ENCODE measurements at regions not wholly inside any gene's neighbourhood (a gene's known extent, or its start where the extent isn't known, plus 50 kb on each side); places are given as distances from the start of the nearest gene placed in this dataset.
"Not testable (repeated sequence)": the region's sequence is repeated elsewhere in the genome, so short reads cannot be mapped to it uniquely, and the experiment has no call there.

DNA sequence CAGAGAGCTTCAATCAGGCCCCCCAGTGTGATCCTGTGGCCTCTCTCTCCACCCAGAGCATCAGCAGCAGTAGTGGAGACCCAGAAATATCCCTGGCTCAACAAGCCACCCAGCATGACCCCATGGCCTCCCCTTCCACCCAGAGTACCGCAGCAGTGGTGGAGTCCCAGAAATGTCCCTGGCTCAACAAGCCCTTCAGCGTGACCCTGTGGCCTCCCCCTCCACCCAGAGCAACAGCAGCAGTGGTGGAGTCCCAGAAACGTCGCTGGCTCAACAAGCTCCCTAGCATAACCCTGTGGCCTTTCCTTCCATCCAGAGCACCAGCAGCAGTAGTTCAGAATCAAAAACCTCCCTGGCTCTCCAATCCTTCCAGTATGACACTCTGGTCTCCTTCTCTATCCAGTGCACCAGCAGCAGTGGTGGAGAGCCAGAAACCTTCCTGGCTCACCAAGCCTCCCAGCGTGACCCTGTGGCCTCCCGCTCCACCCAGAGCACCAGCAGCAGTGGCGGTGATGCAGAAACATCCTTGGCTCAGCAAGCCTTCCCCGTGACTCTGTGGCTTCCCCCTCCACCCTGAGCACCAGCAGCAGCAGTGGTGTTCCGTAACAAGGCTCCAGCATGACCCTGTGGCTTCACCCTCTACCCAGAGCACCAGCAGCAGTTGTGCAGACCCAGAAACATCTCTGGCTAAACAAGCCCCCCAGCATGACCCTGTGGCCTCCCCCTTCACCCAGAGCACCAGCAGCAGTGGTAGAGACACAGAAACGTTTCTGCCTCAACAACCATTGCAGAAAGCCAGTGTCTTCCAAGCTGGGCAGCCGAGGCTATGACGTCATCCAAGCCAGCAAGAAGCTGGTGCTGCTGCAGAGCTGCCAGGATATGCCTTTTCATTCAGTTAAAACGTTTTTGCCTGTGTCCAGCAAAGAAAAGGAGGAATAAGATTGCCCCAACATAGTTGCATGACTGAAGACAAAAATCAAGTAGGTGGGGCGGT, 61.3 kb upstream of the TAMM41 start:
- Histone ChIP-seq H3K79me2 (ENCODE audit: insufficient read depth, low read depth) (no peaks in the 10 kb centered on the region), H2AFZ (ENCODE audit: low read depth) (no peak overlapping the region), H3K9ac (no peak overlapping the region), H3K27ac (no peak overlapping the region), H3K4me1 (ENCODE audit: low read depth, poor library complexity, severe bottlenecking) (no peaks in the 10 kb centered on the region), H3K27me3 (ENCODE audit: insufficient read depth, low read depth) (no peaks in the 10 kb centered on the region), H3K4me2 (no peak overlapping the region), H3K36me3 (ENCODE audit: insufficient read depth) (no peaks in the 10 kb centered on the region), H3K4me3 (IDR thresholded peaks at IDR 0.05; ENCODE audit: insufficient read depth, low read depth, low read length) (no peak overlapping the region), H4K20me1 (ENCODE audit: insufficient read depth) (no peaks in the 10 kb centered on the region)
- no peak for TF ChIP-seq CTCF (conservative IDR thresholded peaks at IDR 0.05; ENCODE audit: low read depth, low read length)

DNA sequence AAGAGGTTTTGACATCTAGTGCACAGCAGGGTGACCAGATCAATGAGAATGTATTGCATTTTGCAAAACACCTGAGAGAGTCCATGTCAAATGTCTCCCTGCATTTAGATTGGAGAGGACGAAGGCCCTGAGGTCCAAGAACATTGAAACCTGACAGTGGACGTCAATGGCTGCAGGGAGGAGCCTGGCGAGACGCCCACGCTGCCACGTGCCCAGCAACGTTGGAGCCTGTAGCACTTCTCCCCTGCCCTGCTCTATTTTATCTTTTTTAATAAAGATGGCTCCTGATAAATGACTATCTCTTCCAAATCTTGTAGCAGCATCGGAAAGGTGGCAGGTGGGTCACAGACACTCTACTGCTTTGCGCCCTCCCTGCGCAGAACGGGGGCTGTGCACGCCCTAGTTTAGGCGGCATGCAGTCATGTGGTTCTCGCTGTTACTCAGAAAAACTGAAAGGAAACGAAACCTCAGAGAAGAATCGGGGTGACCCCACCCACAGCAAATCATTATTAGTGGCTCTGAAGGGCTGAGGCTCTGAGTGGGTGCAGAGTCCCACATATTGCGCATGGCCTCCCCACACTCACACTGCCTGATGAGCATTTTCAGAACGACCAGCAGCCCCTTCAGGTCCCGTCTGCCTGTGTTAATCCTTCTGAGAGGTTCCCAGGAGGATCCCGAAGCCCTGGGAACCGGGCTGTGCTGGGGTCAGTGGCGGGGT, 62.5 kb upstream of the TAMM41 start:
- Histone ChIP-seq H3K79me2 (ENCODE audit: insufficient read depth, low read depth) (no peaks in the 10 kb centered on the region), H3K27ac (no peak overlapping the region), H3K27me3 (ENCODE audit: insufficient read depth, low read depth) (no peaks in the 10 kb centered on the region), H3K9ac (no peak overlapping the region), H3K4me2 (no peak overlapping the region), H2AFZ (ENCODE audit: low read depth) (no peak overlapping the region), H3K36me3 (ENCODE audit: insufficient read depth) (no peaks in the 10 kb centered on the region), H4K20me1 (ENCODE audit: insufficient read depth) (no peaks in the 10 kb centered on the region), H3K4me1 (ENCODE audit: low read depth, poor library complexity, severe bottlenecking) (no peaks in the 10 kb centered on the region), H3K4me3 (IDR thresholded peaks at IDR 0.05; ENCODE audit: insufficient read depth, low read depth, low read length) (no peak overlapping the region)
- no peak for TF ChIP-seq CTCF (conservative IDR thresholded peaks at IDR 0.05; ENCODE audit: low read depth, low read length)

DNA sequence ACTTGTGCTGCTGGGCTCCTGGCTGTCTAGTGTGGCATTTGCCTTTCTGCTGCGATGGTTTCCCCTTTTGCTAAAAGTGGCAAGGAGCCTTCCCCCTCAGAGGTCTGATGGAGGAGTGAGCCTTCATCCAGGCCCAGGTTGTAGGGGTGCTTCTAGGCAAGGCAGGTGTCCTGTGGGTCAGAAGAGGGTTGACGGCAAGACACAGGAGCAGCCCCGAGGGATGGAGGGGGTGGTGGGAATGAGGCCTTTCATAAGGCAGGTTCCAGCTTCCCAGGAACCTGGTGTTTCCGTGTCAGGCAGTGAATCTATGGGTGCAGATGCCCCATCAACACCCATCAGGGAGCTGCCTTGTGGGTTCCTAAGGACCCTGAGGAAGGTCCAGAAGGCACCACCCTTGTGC, 63.0 kb upstream of the TAMM41 start:
- no peaks in the 10 kb centered on the region for H3K79me2 ChIP-seq (ENCODE audit: insufficient read depth, low read depth)
- no peak for TF ChIP-seq CTCF (conservative IDR thresholded peaks at IDR 0.05; ENCODE audit: low read depth, low read length)
- no peaks in the 10 kb centered on the region for H4K20me1 ChIP-seq (ENCODE audit: insufficient read depth)

DNA sequence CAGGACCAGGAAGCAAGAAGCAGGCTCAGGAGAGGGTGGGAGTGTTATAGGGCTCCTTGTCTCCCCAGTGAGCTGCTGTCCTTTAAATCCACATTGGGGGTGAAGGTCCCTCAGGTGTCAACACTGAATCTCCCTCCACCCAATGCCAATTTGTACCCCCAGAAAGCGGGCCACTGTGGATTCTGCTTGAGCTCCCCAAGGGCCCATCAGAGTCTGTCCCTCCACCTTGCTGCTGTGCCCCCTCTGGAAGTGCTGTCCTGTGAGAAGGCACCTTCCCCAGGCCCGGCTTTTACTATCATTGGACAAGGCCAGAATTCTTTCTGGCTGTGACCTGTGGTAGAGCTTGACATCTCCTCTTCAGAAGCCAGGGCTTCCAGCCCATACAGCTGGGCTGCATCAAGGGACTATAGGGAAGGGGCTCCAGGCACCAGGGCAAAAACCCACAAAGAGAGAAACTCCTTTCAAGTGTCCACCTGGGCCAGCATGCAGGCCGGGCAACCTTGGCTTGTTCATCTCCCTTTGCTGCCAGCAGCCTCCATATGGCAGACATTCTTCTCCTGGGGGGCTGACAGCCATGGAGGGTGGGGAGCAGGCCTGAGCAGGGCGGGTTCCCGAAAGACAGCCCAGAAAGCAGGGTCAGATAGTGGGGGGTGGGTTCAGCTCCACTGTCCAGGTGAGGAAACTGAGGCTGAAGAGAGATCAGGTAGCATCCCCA, 63.7 kb upstream of the TAMM41 start:
- not testable (repeated sequence) for H3K4me1 ChIP-seq (ENCODE audit: low read depth, poor library complexity, severe bottlenecking); H3K4me3 ChIP-seq (IDR thresholded peaks at IDR 0.05; ENCODE audit: insufficient read depth, low read depth, low read length); H3K9ac ChIP-seq; H3K36me3 ChIP-seq (ENCODE audit: insufficient read depth); H4K20me1 ChIP-seq (ENCODE audit: insufficient read depth); H3K27ac ChIP-seq; H3K79me2 ChIP-seq (ENCODE audit: insufficient read depth, low read depth); H3K27me3 ChIP-seq (ENCODE audit: insufficient read depth, low read depth); H3K4me2 ChIP-seq; H2AFZ ChIP-seq (ENCODE audit: low read depth)

More for the DNA sequence above, 63.0 kb upstream of the TAMM41 start:
- H3K9ac ChIP-seq: no peak overlapping the region
- H3K4me1 ChIP-seq (ENCODE audit: low read depth, poor library complexity, severe bottlenecking): no peaks in the 10 kb centered on the region
- H3K27ac ChIP-seq: no peak overlapping the region
- no peaks in the 10 kb centered on the region for H3K36me3 ChIP-seq (ENCODE audit: insufficient read depth)
- H2AFZ ChIP-seq (ENCODE audit: low read depth): no peak overlapping the region
- H3K4me3 ChIP-seq (IDR thresholded peaks at IDR 0.05; ENCODE audit: insufficient read depth, low read depth, low read length): no peak overlapping the region
- H3K27me3 ChIP-seq (ENCODE audit: insufficient read depth, low read depth): no peaks in the 10 kb centered on the region
- H3K4me2 ChIP-seq: no peak overlapping the region
